GM18499 (cell line): ENCODE measurements at regions not wholly inside any gene's neighbourhood (a gene's known extent, or its start where the extent isn't known, plus 50 kb on each side); places are given as distances from the start of the nearest gene placed in this dataset.
"Not testable (repeated sequence)": the region's sequence is repeated elsewhere in the genome, so short reads cannot be mapped to it uniquely, and the experiment has no call there.

Experiments
- ATAC-seq: cut with Tn5 transposase; IDR thresholded peaks from one replicate; pipeline ENCODE4 v1.9.1; 2021; ENCODE audit warnings: moderate number of reproducible peaks; ENCODE audit not compliant: insufficient read depth, unreplicated experiment

- no peak for ATAC-seq
Measured at GRCh38 chr9:32015795-32016194, 368.6 kb upstream of the ACO1 start.

- no peak for ATAC-seq
Measured at GRCh38 chr9:32045513-32045912, 338.9 kb upstream of the ACO1 start.

- no peak for ATAC-seq
Measured at GRCh38 chr9:32067261-32067660, 317.2 kb upstream of the ACO1 start.

GRCh38 chr9:32069169-32069813 is 315.2 kb upstream of the ACO1 start:
- ATAC-seq, result no peak

GRCh38 chr9:32069969-32070368 is 314.5 kb upstream of the ACO1 start:
- ATAC-seq, result no peak

- ATAC-seq, result no peak
Measured at GRCh38 chr9:32072570-32072969, 311.9 kb upstream of the ACO1 start.

GRCh38 chr9:32092031-32092430 is 292.4 kb upstream of the ACO1 start:
- ATAC-seq, result no peak

- ATAC-seq, result no peak
Measured at GRCh38 chr9:32117291-32117690, 267.2 kb upstream of the ACO1 start.

- no peak for ATAC-seq
Measured at GRCh38 chr9:32128546-32128945, 255.9 kb upstream of the ACO1 start.

GRCh38 chr9:32130709-32131108 is 253.7 kb upstream of the ACO1 start:
- ATAC-seq, result not testable (repeated sequence)

- no peak for ATAC-seq
Measured at GRCh38 chr9:32136700-32137339, 247.6 kb upstream of the ACO1 start.

- ATAC-seq, result no peak
Measured at GRCh38 chr9:32142074-32142473, 242.4 kb upstream of the ACO1 start.

GRCh38 chr9:32148553-32148952 is 235.9 kb upstream of the ACO1 start:
- ATAC-seq, result not testable (repeated sequence)

- peak; percentile 10 for ATAC-seq
Measured at GRCh38 chr9:32161209-32161608, 223.2 kb upstream of the ACO1 start.

- ATAC-seq, result peak; percentile 93
Measured at GRCh38 chr9:32161720-32162119, 222.7 kb upstream of the ACO1 start.

- not testable (repeated sequence) for ATAC-seq
Measured at GRCh38 chr9:32166316-32166715, 218.1 kb upstream of the ACO1 start.

- ATAC-seq, result no peak
Measured at GRCh38 chr9:32171339-32171738, 213.1 kb upstream of the ACO1 start.

- ATAC-seq, result no peak
Measured at GRCh38 chr9:32172256-32172655, 212.2 kb upstream of the ACO1 start.

GRCh38 chr9:32177396-32177795 is 207.0 kb upstream of the ACO1 start:
- ATAC-seq, result no peak

- no peak for ATAC-seq
Measured at GRCh38 chr9:32180597-32180996, 203.8 kb upstream of the ACO1 start.

GRCh38 chr9:32200241-32200640 is 184.2 kb upstream of the ACO1 start:
- no peak for ATAC-seq

GRCh38 chr9:32200896-32201295 is 183.5 kb upstream of the ACO1 start:
- ATAC-seq, result no peak
